NCI-H345 (cell line): ENCODE measurements at regions not wholly inside any gene's neighbourhood (a gene's known extent, or its start where the extent isn't known, plus 50 kb on each side); places are given as distances from the start of the nearest gene placed in this dataset.
"Not testable (repeated sequence)": the region's sequence is repeated elsewhere in the genome, so short reads cannot be mapped to it uniquely, and the experiment has no call there.

Experiments used
- DNase-seq: peaks from one replicate; lab custom pipeline; 2025; lab: John Stamatoyannopoulos, UW

GRCh38 chr2:72078773-72079172, 68.9 kb downstream of the CYP26B1 start:
- DNase-seq, result no peak

DNA sequence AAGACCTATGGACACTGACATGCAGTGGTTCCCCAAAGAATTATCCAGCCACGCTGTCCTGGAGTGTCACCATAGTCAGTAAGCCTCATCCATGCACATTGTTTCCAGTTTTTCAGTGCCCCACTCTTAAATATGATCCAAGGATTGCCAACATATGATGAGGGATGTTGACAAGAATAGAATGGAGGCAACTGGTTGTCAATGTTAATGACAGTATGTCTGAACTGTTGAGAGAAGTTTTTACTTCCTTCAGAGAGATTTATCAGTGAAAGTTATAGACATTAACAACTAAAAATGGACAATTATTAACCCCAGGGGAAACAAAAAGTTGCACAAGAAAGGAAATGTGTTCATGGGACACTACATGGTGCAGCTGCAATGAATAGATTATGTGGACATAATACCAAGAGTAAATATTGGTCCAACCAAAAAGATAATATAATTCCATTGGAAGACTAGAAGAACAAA, 69.9 kb downstream of the CYP26B1 start:
- no peak for DNase-seq

DNA sequence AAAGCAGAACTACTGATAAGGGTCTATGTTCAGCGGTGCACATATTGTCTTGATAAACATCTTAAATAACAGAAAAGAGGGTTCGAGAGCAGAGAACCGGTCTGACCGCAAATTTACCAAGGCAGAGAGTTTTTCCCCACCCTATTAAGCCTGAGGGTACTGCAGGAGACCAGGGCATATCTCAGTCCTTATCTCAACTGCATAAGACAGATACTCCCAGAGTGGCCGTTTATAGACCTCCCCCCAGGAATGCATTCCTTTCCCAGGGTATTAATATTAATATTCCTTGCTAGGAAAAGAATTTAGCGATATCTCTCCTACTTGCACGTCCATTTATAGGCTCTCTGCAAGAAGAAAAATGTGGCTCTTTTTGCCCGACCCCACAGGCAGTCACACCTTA, 74.3 kb downstream of the CYP26B1 start:
- DNase-seq, result not testable (repeated sequence)

GRCh38 chr2:72064197-72064596, 83.5 kb downstream of the CYP26B1 start:
- DNase-seq, result not testable (repeated sequence)

DNA sequence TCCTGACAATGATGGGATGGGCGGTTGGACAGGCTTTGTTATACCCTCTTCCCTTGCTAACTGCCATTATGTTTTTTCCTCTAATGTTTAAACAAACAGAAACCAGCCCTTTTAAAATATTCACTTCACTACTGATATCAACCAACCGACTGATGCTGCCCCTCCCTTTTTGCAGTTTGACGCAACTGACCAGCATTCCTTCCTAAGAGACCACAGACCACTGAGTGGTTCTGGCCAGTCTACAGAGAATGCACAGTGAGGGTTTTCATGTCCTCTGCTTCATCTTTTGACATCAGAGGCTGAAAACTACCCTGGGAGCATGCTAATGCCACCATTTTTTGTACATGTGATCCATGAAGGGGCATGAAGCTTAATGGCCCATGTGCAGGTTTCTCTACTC, 85.3 kb downstream of the CYP26B1 start:
- no peak for DNase-seq

DNA sequence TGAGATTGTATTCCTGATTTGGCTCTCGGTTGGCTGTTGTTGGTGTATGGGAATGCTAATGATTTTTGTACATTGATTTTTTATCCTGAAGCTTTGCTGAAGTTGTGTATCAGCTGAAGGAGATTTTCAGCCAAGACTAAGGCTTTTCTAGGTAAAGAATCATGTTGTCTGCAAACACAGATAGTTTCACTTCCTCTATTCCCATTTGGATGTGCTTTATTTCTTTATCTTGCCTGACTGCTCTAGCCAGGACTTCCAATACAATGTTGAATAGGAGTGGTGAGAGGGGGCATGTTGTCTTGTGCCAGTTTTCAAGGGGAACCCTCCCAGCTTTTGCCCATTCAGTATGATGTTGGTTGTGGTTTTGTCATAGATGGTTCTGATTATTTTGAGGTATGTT, 90.4 kb downstream of the CYP26B1 start:
- no peak for DNase-seq

DNA sequence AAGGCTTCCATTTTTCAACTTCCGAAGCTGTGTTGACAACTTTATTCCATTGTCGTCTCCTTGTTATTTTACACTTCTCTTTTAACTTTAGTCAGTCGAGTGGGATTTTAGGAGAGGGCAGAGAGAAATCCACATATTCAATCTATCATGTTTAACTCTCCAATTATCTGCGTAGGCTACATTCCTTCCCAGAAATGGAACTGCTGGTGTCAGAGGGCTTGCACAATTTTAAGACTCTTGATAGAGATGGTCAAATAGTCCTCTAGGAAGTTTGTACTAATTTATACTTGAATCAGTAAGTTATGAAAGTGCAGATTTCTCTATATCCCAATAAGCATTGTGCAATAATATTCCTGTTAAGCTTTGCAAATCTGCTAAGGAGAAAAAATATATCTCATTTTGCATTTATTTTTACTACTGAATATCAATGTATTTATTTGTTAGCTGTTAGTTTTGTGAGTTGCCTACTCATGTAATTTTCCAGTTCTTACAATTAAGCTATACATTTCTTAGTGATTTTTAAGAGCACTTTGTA, 95.6 kb downstream of the CYP26B1 start:
- no peak for DNase-seq

DNA sequence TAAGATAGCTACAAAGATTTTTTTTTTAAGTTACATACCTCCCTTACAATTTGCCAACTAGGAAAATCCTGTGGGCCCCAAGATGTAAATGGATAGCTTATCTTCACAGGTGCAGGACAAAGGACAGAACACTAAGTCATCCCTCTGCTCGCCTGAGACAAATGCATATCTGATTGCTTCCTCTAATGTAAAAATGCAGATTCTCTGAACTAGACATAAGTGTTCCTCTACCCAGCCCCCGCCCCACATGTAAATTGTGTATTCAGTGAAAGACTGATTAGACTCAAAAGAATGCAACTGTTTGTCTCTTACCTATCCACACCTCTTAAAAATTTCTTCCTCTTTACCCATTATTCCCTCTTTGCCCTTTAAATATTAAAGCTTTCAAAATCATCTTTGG, 96.5 kb downstream of the CYP26B1 start:
- DNase-seq, result no peak

DNA sequence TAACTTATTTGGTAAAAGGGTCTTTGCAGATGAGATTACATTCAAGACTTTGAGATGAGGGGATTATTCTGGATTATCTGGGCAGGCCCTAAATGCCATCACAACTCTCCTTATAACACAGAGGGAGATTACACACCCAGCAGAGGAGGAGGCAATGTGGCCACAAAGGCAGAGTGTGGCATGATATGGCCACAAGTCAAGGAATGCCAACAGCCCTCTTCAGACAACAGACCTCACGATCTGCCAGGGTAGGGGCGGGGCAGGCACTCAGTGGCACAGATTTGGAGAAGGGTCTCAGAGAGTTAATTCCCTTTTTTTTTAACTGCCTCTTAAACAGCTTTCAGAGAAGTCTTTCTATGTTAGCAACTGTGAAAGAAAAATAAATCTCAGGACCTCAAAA, 96.9 kb downstream of the CYP26B1 start:
- no peak for DNase-seq

DNA sequence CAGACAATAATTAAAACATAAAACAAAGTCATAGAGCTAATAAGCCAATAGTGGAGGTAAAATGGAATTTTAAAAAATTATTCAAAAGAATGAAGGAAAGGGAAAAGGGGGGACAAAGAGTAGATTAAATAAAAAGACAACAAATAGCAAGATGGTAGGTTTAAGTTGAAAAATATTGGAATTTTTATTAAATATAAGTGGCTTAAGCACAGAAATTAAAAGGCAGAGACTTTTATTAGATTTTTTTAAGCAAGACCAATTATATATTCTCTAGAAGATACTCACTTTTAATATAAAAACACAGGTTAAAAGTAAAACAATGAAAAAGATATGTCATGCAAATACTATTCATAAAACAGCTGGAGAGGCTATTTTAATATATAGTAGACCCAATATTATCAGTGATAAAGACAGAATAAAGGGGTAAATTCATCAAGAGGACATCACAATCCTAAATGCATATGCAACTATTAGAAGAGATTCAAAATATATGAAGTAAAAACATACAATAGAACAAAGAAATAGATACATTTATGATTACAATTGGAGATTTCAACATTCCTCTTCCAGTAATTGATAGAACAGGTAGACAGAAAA, 98.7 kb downstream of the CYP26B1 start:
- no peak for DNase-seq

DNA sequence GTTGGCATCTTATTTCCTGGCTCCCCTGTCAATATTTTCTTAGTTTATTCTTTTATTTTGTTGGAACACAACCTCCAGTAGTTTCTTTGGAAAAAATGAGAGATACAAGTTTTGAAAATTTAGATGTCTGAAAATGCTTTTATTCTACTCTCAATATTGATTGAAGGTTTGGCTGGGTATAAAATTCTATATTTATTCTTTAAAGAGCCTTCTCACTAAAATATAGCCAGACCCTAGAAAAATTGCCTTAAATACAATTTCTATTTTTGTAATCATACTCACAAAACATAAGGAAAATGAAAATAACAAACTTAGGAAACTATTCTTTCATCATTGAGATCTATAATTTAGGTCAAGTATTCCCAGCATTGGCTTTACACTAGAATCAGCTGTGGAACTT, 103.7 kb downstream of the CYP26B1 start:
- no peak for DNase-seq

DNA sequence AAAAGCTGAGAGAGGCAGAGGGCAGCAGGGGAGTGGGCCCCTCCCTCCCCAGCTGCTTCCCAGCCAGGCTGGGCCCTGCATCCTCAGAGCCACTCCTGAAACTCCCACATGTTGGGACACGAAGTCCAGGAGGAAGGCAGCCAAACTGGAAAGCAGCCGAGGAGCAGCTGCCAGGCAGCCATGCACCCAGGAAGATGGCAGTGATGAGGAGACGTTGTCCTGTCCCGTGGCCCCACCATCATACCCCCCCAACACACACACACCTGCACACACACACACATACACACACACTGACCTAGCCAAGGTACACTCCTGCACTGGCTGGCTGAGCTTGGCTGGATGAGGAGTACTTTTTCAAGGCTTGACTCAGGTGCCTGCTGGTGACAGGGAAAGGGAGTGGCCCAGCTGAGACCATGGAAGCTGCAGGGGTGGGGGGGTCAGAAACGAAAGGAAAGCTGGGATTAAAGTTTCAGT, 106.0 kb downstream of the CYP26B1 start:
- peak; percentile 5 for DNase-seq

DNA sequence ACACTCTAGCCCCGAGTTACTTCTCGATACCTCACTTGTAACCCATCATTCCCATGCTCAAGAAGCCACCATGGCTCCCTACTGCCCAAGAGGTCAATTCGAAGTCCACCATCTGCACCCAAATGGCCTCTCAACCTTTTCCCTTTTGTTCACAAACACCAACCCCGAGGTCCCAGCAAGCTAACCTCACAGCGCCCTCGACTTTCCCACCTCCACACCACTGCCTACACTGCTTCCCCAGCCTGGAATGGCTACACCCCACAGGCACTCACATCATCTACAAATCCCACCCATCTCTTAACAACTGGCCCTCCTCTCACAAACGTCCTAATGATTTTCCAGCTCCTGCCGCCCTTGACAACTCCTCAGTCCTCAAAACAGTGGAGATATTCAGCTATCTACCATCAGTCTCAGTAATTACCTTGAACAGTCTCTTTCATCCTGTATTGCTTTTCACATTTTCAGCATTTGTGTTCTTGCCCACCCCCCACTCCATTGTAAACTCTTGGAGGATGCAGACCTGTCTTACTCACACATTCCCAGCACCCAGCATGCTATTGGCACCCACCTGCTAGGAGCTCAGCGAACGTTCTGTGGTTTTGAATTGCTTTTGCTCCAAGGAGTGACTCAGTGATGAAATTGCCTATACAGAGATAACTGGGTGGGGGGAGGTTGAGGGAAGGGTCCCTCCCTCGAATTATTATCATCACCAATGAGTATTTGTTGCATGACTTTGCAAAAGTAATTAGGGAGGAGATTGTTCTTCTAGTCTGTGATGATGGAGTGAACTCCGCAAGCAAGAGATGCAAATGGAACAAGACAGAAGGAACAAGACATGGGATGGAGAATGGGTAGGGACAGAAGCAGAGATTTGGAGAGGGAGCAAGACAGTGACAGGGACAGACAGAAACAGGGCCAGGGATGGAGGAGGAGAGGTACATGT, 106.8 kb downstream of the CYP26B1 start:
- no peak for DNase-seq

DNA sequence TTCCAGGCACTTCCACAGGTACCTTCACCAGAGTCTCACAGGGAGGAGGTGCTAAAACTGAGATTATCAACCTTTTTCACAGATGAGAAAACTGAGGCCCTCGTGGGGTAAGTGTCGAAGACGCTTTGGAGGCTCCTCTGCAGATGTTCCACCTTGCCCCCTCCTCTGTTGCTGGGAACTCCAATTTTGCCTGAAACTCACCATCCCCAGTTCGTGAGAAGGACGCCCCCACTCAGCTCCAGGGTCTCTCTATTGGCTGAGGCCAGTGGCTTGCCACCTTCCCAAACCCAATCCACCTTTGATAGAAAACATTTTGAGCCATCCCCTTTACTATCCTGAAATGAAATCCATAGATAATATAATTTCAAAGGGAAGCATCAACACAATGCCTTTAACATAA, 109.1 kb downstream of the CYP26B1 start:
- no peak for DNase-seq

DNA sequence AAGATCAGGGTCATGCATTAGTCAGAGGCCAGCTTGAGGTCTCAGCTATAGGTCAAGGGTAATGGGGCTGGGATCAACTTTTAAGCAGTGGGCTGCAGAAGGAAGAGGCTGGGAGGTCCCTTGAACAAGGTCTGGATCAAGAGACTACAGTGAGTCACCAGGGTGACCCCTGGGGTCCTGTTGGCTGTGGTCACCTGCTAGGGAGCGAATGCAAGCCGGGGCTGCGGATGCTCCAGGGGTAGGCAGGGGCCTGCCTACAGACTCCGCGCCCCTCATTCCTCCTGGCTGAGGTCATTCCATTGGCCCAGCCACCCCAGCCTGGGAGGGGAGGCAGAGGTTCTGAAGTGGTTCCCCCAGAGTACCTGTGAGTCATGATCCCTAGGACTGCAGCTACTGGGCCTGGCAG, 110.4 kb downstream of the CYP26B1 start:
- no peak for DNase-seq

- DNase-seq, result no peak
Measured at GRCh38 chr2:72036595-72036994, 111.1 kb downstream of the CYP26B1 start.

DNA sequence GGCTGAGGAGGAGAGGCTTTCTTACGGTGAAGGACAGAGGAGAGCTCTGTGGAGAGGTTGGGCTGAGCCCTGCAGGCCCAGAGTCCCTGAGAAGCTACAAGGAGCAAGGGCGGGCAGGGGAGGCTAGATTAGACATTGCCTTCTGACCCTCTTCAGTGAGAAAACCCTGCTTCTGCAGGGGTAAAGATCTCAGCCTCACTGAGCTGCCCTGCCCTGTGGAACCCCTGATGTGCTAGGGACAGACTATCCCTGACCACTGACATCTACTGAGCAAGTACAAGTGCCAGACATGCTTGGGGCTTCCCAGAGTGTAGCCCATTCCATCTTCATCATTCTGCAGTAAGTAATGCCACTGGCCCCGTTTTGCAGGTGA, 111.5 kb downstream of the CYP26B1 start:
- no peak for DNase-seq

- no peak for DNase-seq
Measured at GRCh38 chr2:72035518-72036172, 112.0 kb downstream of the CYP26B1 start.

DNA sequence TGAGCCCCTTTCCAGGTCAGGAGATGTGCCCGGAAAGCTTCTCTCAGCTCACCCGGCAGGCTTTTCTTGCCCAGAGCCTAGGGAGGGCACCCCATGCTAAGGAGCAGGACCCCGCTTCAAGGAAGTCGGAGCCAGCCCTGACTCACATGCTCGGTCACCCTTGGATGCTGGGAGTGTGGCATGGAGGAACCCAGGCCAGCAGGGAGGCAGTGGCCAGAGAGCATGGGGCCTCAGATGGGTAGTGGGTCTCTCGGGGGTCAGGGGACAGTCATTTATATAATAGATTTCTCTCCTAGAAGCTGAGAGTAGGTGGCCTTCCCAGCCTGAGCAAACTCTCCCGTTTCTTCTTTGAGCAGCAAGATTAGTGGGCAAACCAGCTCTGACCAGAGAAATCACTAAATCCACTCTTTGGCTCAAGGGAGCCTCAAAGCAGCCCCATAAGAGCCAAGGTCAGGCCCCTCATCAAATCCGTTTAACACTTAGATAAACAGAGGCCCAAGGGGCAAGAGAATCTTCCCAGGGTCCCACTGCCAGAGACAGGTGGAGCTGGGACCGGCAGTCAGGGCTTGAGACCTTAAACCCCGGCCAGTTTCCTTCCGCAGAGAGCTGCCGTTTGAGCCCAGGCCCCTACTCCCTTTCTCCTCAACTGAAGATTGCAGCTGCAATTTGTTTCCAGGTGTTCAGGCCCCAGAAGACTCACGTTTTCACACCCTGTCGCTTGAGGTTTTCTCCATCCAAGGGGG, 113.1 kb downstream of the CYP26B1 start:
- DNase-seq, result no peak

GRCh38 chr2:72033636-72034035, 114.0 kb downstream of the CYP26B1 start:
- DNase-seq, result no peak

DNA sequence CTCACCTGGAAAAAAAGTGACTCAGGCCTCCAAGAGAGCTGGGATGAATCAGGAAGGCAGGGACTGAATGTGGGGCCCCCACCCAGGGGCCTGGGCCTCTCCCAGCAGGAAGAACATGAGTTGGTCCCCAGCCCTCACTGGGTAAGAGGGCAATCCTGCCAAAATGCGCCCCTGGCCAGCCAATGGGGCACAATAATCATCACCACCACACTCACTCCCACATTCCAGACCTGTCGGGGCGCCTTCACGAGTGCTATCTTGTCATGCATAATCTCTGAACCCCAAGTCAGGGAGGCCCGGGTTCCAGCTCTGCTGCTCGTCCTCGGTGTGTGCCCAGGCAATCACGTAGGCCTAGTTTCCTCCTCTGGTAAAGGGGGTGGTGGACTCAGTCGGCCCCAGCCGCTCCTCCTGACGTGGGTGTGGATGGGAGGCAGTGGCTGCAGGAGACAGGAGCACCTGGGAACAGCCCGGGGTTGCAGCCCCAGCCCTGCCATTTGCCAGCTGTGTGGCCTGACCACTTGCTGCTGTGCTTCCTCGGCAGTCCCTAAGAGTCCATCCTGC, 115.1 kb downstream of the CYP26B1 start:
- no peak for DNase-seq
